Spinal cord (tissue), 9 donors: ENCODE measurements at regions not wholly inside any gene's neighbourhood (a gene's known extent, or its start where the extent isn't known, plus 50 kb on each side); places are given as distances from the start of the nearest gene placed in this dataset.

Source experiments
- DNase-seq, 6 donors: peaks; one replicate each; pipeline versions ENCODE4 v3.0.0 to v3.0.0-alpha.2; 2013 to 2015; ENCODE audit warnings: low spot score in 6 of 6, low read depth in 4 of 6
- H3K27ac ChIP-seq: one replicate; pipeline ENCODE4 v1.5.1; 2013; ENCODE audit warnings: low read depth, low read length, control low read depth
- H3K27me3 ChIP-seq: one replicate; pipeline ENCODE4 v1.6.1; 2013; ENCODE audit warnings: low read length; ENCODE audit not compliant: control insufficient read depth, insufficient read depth
- H3K36me3 ChIP-seq: one replicate; pipeline ENCODE4 v1.6.1; 2013; ENCODE audit warnings: low read length; ENCODE audit not compliant: control insufficient read depth, insufficient read depth
- H3K4me1 ChIP-seq: one replicate; pipeline ENCODE4 v1.6.1; 2013; ENCODE audit warnings: low read length; ENCODE audit not compliant: control insufficient read depth, insufficient read depth
- H3K4me3 ChIP-seq: one replicate; pipeline ENCODE4 v1.5.1; 2013; ENCODE audit warnings: low read depth, low read length, control low read depth
- H3K9me3 ChIP-seq: one replicate; pipeline ENCODE4 v1.6.1; 2013; ENCODE audit warnings: low read length; ENCODE audit not compliant: control insufficient read depth, insufficient read depth
- WGBS: methylation state at CpG from one replicate; pipeline ENCODE4 v1.1.5; 2013; ENCODE audit warnings: missing lambda C conversion rate; ENCODE audit not compliant: insufficient coverage; 5-methylcytosine and 5-hydroxymethylcytosine counted together
- donor health status: healthy.

DNA sequence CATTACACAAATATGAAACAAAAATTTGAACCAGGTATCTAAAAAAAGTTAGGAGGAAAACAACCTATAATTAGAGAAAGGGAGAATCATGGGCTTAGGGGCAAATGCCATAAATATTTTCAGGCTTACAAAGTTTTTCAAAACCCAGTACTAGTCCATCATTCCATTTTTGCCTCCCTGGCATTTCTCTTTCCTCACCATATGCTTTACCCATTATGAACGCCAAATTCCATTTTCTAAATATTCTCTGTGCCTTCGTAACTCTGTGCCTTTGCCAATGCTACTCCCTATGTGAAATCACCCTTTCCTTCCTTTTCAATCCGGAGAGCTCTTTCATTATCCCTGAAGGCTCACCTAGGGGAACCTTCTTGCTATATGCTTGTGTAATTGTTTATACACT, 434.1 kb downstream of the ZSWIM6 start:
- no peaks in the 10 kb centered on the region for H3K4me1 ChIP-seq
- no peak overlapping the region for H3K4me3 ChIP-seq
- 90% methylated on average over 2 of the region's 3 CpGs for WGBS
- H3K36me3 ChIP-seq = no peaks in the 10 kb centered on the region
- H3K27me3 ChIP-seq = no peaks in the 10 kb centered on the region
- H3K9me3 ChIP-seq = peaks cover 2% of the 10 kb centered on the region
- no peak overlapping the region for H3K27ac ChIP-seq
- DNase-seq = peak in 1 of 6 donors; percentile 30

DNA sequence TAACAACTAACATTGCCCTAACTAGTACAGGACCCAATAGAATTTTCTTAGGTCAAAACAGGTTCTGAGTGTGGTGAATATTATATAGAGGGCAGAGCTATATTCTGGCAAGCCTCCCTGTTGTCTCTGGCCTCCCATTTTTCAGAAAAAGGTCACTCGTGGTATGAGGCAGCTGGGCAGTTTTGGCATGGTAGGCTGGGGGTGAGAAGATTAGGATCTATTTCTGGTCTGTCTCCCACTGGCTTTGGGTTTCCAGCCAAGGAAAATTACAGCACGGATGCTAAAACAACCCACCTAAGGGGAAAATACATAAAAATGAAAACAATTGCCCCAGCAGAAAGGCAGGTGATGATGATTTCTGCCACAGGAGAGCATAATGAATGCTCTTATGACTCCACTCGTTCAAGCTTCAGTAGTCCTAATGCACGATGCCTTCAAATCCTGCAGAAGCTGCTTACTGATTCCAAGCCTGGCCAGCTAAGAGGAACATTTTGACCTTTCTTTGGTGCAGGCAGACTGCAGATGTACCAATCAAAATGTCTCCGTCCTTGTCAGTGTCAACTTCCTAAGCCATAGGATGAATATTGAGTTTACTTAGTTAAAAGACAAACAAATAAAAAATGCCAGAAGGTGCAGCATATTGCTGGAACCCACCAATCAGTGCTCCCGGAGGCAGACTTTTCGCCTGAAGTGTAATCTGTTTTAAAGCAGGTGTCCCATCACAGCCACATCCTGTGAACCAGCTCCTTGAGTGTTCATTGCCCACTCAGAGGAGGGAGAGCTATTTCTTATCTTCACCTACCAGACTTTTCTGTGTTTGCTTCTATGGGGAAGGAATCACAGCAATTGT, 435.4 kb downstream of the ZSWIM6 start:
- Histone ChIP-seq H3K4me3 (no peak overlapping the region), H3K36me3 (no peaks in the 10 kb centered on the region), H3K9me3 (peaks cover under 1% of the 10 kb centered on the region), H3K27me3 (no peaks in the 10 kb centered on the region), H3K27ac (no peak overlapping the region), H3K4me1 (no peaks in the 10 kb centered on the region)
- no peak for DNase-seq
- 75% methylated on average over 3 of the region's 7 CpGs for WGBS

DNA sequence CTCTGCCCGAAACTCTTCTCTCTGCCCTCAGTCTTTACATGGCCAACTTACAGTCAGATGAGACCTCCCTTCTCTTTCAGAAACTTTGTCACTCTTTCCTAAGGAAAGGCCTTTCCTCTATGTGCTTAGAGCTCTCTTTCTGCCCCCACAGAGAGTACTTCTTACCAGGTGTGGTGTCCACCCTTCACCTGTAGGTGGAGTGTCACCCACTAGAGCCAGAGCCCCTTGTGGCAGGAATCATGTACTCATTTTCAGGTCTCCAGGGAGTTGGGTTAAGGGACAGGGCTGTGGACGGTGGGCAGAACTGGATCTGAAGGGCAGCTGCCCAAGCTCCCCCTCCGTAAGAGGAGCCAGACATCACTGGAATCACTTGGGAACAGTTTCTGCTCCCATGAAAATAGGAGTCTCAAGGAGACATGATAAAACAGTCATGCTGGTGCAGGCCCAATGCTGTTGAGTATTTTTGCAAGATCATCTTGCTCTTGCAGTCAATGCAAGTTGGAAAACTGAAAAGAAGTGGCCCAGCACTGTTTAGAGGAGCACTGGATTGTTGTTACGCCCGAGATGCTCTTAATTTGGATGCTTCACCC, 436.7 kb downstream of the ZSWIM6 start:
- Histone ChIP-seq H3K27ac (no peak overlapping the region), H3K36me3 (no peaks in the 10 kb centered on the region), H3K4me1 (no peaks in the 10 kb centered on the region), H3K27me3 (no peaks in the 10 kb centered on the region), H3K9me3 (no peaks in the 10 kb centered on the region), H3K4me3 (no peak overlapping the region)
- DNase-seq = no peak
- 87% methylated on average over 3 of the region's 5 CpGs for WGBS

- Histone ChIP-seq H3K9me3 (no peaks in the 10 kb centered on the region), H3K27ac (no peak overlapping the region), H3K27me3 (no peaks in the 10 kb centered on the region), H3K4me3 (no peak overlapping the region), H3K4me1 (no peaks in the 10 kb centered on the region), H3K36me3 (no peaks in the 10 kb centered on the region)
- no peak for DNase-seq
- 89% methylated on average over 7 of the region's 10 CpGs for WGBS
Measured at GRCh38 chr5:61771062-61771461, 439.0 kb downstream of the ZSWIM6 start.

- Histone ChIP-seq H3K27ac (no peak overlapping the region), H3K4me1 (no peaks in the 10 kb centered on the region), H3K9me3 (no peaks in the 10 kb centered on the region), H3K27me3 (no peaks in the 10 kb centered on the region), H3K36me3 (no peaks in the 10 kb centered on the region), H3K4me3 (no peak overlapping the region)
- no peak for DNase-seq
Measured at GRCh38 chr5:61771808-61772207, 439.8 kb downstream of the ZSWIM6 start.

GRCh38 chr5:61775901-61776300, 443.8 kb downstream of the ZSWIM6 start:
- Histone ChIP-seq H3K4me3 (no peak overlapping the region), H3K4me1 (no peaks in the 10 kb centered on the region), H3K9me3 (no peaks in the 10 kb centered on the region), H3K36me3 (no peaks in the 10 kb centered on the region), H3K27ac (no peak overlapping the region), H3K27me3 (no peaks in the 10 kb centered on the region)
- no peak for DNase-seq
- WGBS = 77% methylated on average over 2 of the region's 4 CpGs

DNA sequence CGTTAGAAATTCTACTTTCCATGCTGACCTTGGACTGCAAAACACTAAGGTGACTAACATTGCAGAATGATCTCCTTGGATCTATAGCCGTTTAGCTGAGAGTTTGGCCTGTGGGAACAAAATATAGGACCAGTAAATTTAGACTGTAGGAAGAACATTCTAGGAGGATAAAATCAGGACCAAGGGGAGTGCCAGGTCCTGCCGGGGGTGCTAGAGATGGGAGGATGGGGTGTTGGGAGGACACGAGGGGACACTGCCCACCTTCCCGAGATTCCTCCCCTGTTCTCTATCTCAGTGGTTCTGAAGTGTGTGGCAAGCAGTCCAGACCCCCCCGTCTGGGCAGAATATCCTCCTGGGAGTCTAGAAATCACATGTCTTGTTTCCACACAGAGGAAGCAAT, 445.2 kb downstream of the ZSWIM6 start:
- H3K4me1 ChIP-seq = no peaks in the 10 kb centered on the region
- H3K36me3 ChIP-seq = no peaks in the 10 kb centered on the region
- 90% methylated on average over 1 of the region's 6 CpGs for WGBS
- no peak overlapping the region for H3K27ac ChIP-seq
- no peak overlapping the region for H3K4me3 ChIP-seq
- no peak for DNase-seq
- no peaks in the 10 kb centered on the region for H3K27me3 ChIP-seq
- no peaks in the 10 kb centered on the region for H3K9me3 ChIP-seq

GRCh38 chr5:61779743-61780142, 447.7 kb downstream of the ZSWIM6 start:
- Histone ChIP-seq H3K9me3 (no peaks in the 10 kb centered on the region), H3K27me3 (no peaks in the 10 kb centered on the region), H3K27ac (no peak overlapping the region), H3K36me3 (no peaks in the 10 kb centered on the region), H3K4me1 (no peaks in the 10 kb centered on the region), H3K4me3 (no peak overlapping the region)
- no peak for DNase-seq
- WGBS = 100% methylated on average over 1 of the region's 2 CpGs

GRCh38 chr5:61783481-61783880, 451.4 kb downstream of the ZSWIM6 start:
- Histone ChIP-seq H3K36me3 (no peaks in the 10 kb centered on the region), H3K27me3 (no peaks in the 10 kb centered on the region), H3K9me3 (no peaks in the 10 kb centered on the region), H3K27ac (no peak overlapping the region), H3K4me1 (no peaks in the 10 kb centered on the region), H3K4me3 (no peak overlapping the region)
- WGBS = 57% methylated on average over 1 of the region's 2 CpGs
- peak in 2 of 6 donors; percentile 18 to 24 for DNase-seq

GRCh38 chr5:61784341-61784740, 452.3 kb downstream of the ZSWIM6 start:
- H3K36me3 ChIP-seq = no peaks in the 10 kb centered on the region
- no peaks in the 10 kb centered on the region for H3K4me1 ChIP-seq
- 86% methylated on average over 2 of the region's 6 CpGs for WGBS
- H3K27ac ChIP-seq = no peak overlapping the region
- no peaks in the 10 kb centered on the region for H3K9me3 ChIP-seq
- H3K27me3 ChIP-seq = no peaks in the 10 kb centered on the region
- peak in 2 of 6 donors; percentile 76 to 79 for DNase-seq
- H3K4me3 ChIP-seq = no peak overlapping the region
